ENCODE measurements at regions not wholly inside any gene's neighbourhood (a gene's known extent, or its start where the extent isn't known, plus 50 kb on each side); places are given as distances from the start of the nearest gene placed in this dataset.

GRCh38 chr2:217402144-217402543, 542.3 kb upstream of the TNP1 start:
- H3K14ac ChIP-seq (ENCODE audit: low read length) = no peak overlapping the region
- no CpG with 5 or more reads among the region's 3 CpGs for WGBS (ENCODE audit: extremely low coverage, insufficient coverage, insufficient read length)
- H3K4me1 ChIP-seq (ENCODE audit: control insufficient read depth in 1 of 2, insufficient read depth in 2 of 2, low read length in 2 of 2) = peaks cover 0 to 1% of the 10 kb centered on the region in 2 experiments
- no peak overlapping the region for H2BK12ac ChIP-seq (ENCODE audit: low read length)
- no peak overlapping the region for H3K18ac ChIP-seq (ENCODE audit: low read length)
- no peaks in the 10 kb centered on the region for H3K36me3 ChIP-seq (ENCODE audit: control insufficient read depth in 1 of 2, insufficient read depth in 2 of 2, low read length in 2 of 2)
- H4K8ac ChIP-seq (ENCODE audit: low read depth, low read length) = no peak overlapping the region
- H3K4me2 ChIP-seq (ENCODE audit: low read length) = no peak overlapping the region
- no peaks in the 10 kb centered on the region for H3K27me3 ChIP-seq (ENCODE audit: insufficient read depth, low read length)
- no peak overlapping the region for H3K27ac ChIP-seq (ENCODE audit: low read depth, low read length)
- no peaks in the 10 kb centered on the region for H3K9me3 ChIP-seq (ENCODE audit: insufficient read depth, low read depth, low read length)
- H2AK5ac ChIP-seq (ENCODE audit: low read length) = no peak overlapping the region
- no peak overlapping the region for H3K23ac ChIP-seq (ENCODE audit: low read length)
- DNase-seq = no peak
- H4K12ac ChIP-seq (ENCODE audit: low read depth, low read length) = no peak overlapping the region
- H2AFZ ChIP-seq (ENCODE audit: insufficient read depth, low read length, poor library complexity) = no peak overlapping the region
- no peak overlapping the region for H3K4ac ChIP-seq (ENCODE audit: low read depth, low read length)
- H3K9ac ChIP-seq (ENCODE audit: low read length) = no peak overlapping the region
- no peak overlapping the region for H4K91ac ChIP-seq (ENCODE audit: low read depth, low read length)
- H2BK120ac ChIP-seq (ENCODE audit: insufficient read depth, low read length, poor library complexity) = no peak overlapping the region
- no peaks in the 10 kb centered on the region for H3K79me1 ChIP-seq (ENCODE audit: low read length)
- H3K79me2 ChIP-seq (ENCODE audit: control insufficient read depth, insufficient read depth, low read length, poor library complexity) = no peaks in the 10 kb centered on the region
- no peak overlapping the region for H3K4me3 ChIP-seq (ENCODE audit: low read depth, low read length)
- no peak overlapping the region for H2BK5ac ChIP-seq (ENCODE audit: low read depth, low read length, poor library complexity)

GRCh38 chr2:217399291-217399690, 539.4 kb upstream of the TNP1 start:
- Histone ChIP-seq H2AK5ac (ENCODE audit: low read length) (no peak overlapping the region), H4K8ac (ENCODE audit: low read depth, low read length) (no peak overlapping the region), H2AFZ (ENCODE audit: insufficient read depth, low read length, poor library complexity) (no peak overlapping the region), H3K4me1 (ENCODE audit: control insufficient read depth in 1 of 2, insufficient read depth in 2 of 2, low read length in 2 of 2) (peaks cover 0 to 1% of the 10 kb centered on the region in 2 experiments), H3K79me2 (ENCODE audit: control insufficient read depth, insufficient read depth, low read length, poor library complexity) (no peaks in the 10 kb centered on the region), H3K14ac (ENCODE audit: low read length) (no peak overlapping the region), H3K36me3 (ENCODE audit: control insufficient read depth in 1 of 2, insufficient read depth in 2 of 2, low read length in 2 of 2) (no peaks in the 10 kb centered on the region), H3K9me3 (ENCODE audit: insufficient read depth, low read depth, low read length) (no peaks in the 10 kb centered on the region), H4K91ac (ENCODE audit: low read depth, low read length) (no peak overlapping the region), H3K79me1 (ENCODE audit: low read length) (no peaks in the 10 kb centered on the region), H3K18ac (ENCODE audit: low read length) (no peak overlapping the region), H3K27me3 (ENCODE audit: insufficient read depth, low read length) (no peaks in the 10 kb centered on the region), H3K4me3 (ENCODE audit: low read depth, low read length) (no peak overlapping the region), H3K27ac (ENCODE audit: low read depth, low read length) (no peak overlapping the region), H2BK12ac (ENCODE audit: low read length) (no peak overlapping the region), H3K9ac (ENCODE audit: low read length) (no peak overlapping the region), H2BK120ac (ENCODE audit: insufficient read depth, low read length, poor library complexity) (no peak overlapping the region), H3K23ac (ENCODE audit: low read length) (no peak overlapping the region), H2BK5ac (ENCODE audit: low read depth, low read length, poor library complexity) (no peak overlapping the region), H4K12ac (ENCODE audit: low read depth, low read length) (no peak overlapping the region), H3K4me2 (ENCODE audit: low read length) (no peak overlapping the region), H3K4ac (ENCODE audit: low read depth, low read length) (no peak overlapping the region)
- no CpG with 5 or more reads among the region's 5 CpGs for WGBS (ENCODE audit: extremely low coverage, insufficient coverage, insufficient read length)
- no peak for DNase-seq

GRCh38 chr2:217398860-217399259, 539.0 kb upstream of the TNP1 start:
- no peak overlapping the region for H2BK12ac ChIP-seq (ENCODE audit: low read length)
- H3K79me2 ChIP-seq (ENCODE audit: control insufficient read depth, insufficient read depth, low read length, poor library complexity) = no peaks in the 10 kb centered on the region
- no peaks in the 10 kb centered on the region for H3K36me3 ChIP-seq (ENCODE audit: control insufficient read depth in 1 of 2, insufficient read depth in 2 of 2, low read length in 2 of 2)
- no peak overlapping the region for H3K4ac ChIP-seq (ENCODE audit: low read depth, low read length)
- H3K9me3 ChIP-seq (ENCODE audit: insufficient read depth, low read depth, low read length) = no peaks in the 10 kb centered on the region
- H3K14ac ChIP-seq (ENCODE audit: low read length) = no peak overlapping the region
- no CpG with 5 or more reads among the region's 9 CpGs for WGBS (ENCODE audit: extremely low coverage, insufficient coverage, insufficient read length)
- H4K91ac ChIP-seq (ENCODE audit: low read depth, low read length) = no peak overlapping the region
- H2BK120ac ChIP-seq (ENCODE audit: insufficient read depth, low read length, poor library complexity) = no peak overlapping the region
- H4K12ac ChIP-seq (ENCODE audit: low read depth, low read length) = no peak overlapping the region
- no peak overlapping the region for H2AK5ac ChIP-seq (ENCODE audit: low read length)
- no peak for DNase-seq
- no peak overlapping the region for H2AFZ ChIP-seq (ENCODE audit: insufficient read depth, low read length, poor library complexity)
- peaks cover 0 to 1% of the 10 kb centered on the region in 2 experiments for H3K4me1 ChIP-seq (ENCODE audit: control insufficient read depth in 1 of 2, insufficient read depth in 2 of 2, low read length in 2 of 2)
- no peak overlapping the region for H3K4me2 ChIP-seq (ENCODE audit: low read length)
- no peaks in the 10 kb centered on the region for H3K79me1 ChIP-seq (ENCODE audit: low read length)
- no peak overlapping the region for H2BK5ac ChIP-seq (ENCODE audit: low read depth, low read length, poor library complexity)
- H3K4me3 ChIP-seq (ENCODE audit: low read depth, low read length) = no peak overlapping the region
- no peak overlapping the region for H3K18ac ChIP-seq (ENCODE audit: low read length)
- H3K27ac ChIP-seq (ENCODE audit: low read depth, low read length) = no peak overlapping the region
- no peak overlapping the region for H3K23ac ChIP-seq (ENCODE audit: low read length)
- H3K9ac ChIP-seq (ENCODE audit: low read length) = no peak overlapping the region
- no peaks in the 10 kb centered on the region for H3K27me3 ChIP-seq (ENCODE audit: insufficient read depth, low read length)
- H4K8ac ChIP-seq (ENCODE audit: low read depth, low read length) = no peak overlapping the region

GRCh38 chr2:217398101-217398500, 538.2 kb upstream of the TNP1 start:
- no peaks in the 10 kb centered on the region for H3K36me3 ChIP-seq (ENCODE audit: control insufficient read depth in 1 of 2, insufficient read depth in 2 of 2, low read length in 2 of 2)

More at GRCh38 chr2:217398101-217398500, 538.2 kb upstream of the TNP1 start:
- no peaks in the 10 kb centered on the region for H3K9me3 ChIP-seq (ENCODE audit: insufficient read depth, low read depth, low read length)
- H2AK5ac ChIP-seq (ENCODE audit: low read length) = no peak overlapping the region
- no peak overlapping the region for H3K14ac ChIP-seq (ENCODE audit: low read length)
- H3K27me3 ChIP-seq (ENCODE audit: insufficient read depth, low read length) = no peaks in the 10 kb centered on the region
- no peaks in the 10 kb centered on the region for H3K79me2 ChIP-seq (ENCODE audit: control insufficient read depth, insufficient read depth, low read length, poor library complexity)
- no peak overlapping the region for H3K4me3 ChIP-seq (ENCODE audit: low read depth, low read length)
- H3K4ac ChIP-seq (ENCODE audit: low read depth, low read length) = no peak overlapping the region
- no peak overlapping the region for H3K18ac ChIP-seq (ENCODE audit: low read length)
- no peak overlapping the region for H3K23ac ChIP-seq (ENCODE audit: low read length)
- no peak overlapping the region for H2AFZ ChIP-seq (ENCODE audit: insufficient read depth, low read length, poor library complexity)
- H4K91ac ChIP-seq (ENCODE audit: low read depth, low read length) = no peak overlapping the region
- H3K4me2 ChIP-seq (ENCODE audit: low read length) = no peak overlapping the region
- H2BK120ac ChIP-seq (ENCODE audit: insufficient read depth, low read length, poor library complexity) = no peak overlapping the region
- no peaks in the 10 kb centered on the region for H3K79me1 ChIP-seq (ENCODE audit: low read length)
- H3K4me1 ChIP-seq (ENCODE audit: control insufficient read depth in 1 of 2, insufficient read depth in 2 of 2, low read length in 2 of 2) = no peaks in the 10 kb centered on the region
- no peak overlapping the region for H4K12ac ChIP-seq (ENCODE audit: low read depth, low read length)
- H2BK12ac ChIP-seq (ENCODE audit: low read length) = no peak overlapping the region
- no peak overlapping the region for H2BK5ac ChIP-seq (ENCODE audit: low read depth, low read length, poor library complexity)
- WGBS (ENCODE audit: extremely low coverage, insufficient coverage, insufficient read length) = no CpG with 5 or more reads among the region's 7 CpGs
- H3K27ac ChIP-seq (ENCODE audit: low read depth, low read length) = no peak overlapping the region
- H3K9ac ChIP-seq (ENCODE audit: low read length) = no peak overlapping the region
- DNase-seq = no peak
- H4K8ac ChIP-seq (ENCODE audit: low read depth, low read length) = no peak overlapping the region
